ENCODE measurements at regions not wholly inside any gene's neighbourhood (a gene's known extent, or its start where the extent isn't known, plus 50 kb on each side); places are given as distances from the start of the nearest gene placed in this dataset.

GRCh38 chr10:10860455-10860976 lies 157.2 kb upstream of the CELF2 start:
- ATAC-seq = no peak
- CTCF ChIA-PET = no interaction called here
- Histone ChIP-seq H3K4me3 (no peak overlapping the region), H3K4me2 (no peak overlapping the region), H3K27ac (no peak overlapping the region), H3K4me1 (no peaks in the 10 kb centered on the region), H3K9me3 (no peaks in the 10 kb centered on the region)
- POLR2A ChIA-PET = no interaction called here
- no peak for DNase-seq (ENCODE audit: low read depth in 1 of 2, low spot score in 1 of 2)
- no peak for TF ChIP-seq MAX (IDR thresholded peaks at IDR 0.05)
- no peak for TF ChIP-seq RAD21 (conservative IDR thresholded peaks at IDR 0.05 in 1 of 2, IDR thresholded peaks at IDR 0.05 in 1 of 2)
- TF ChIP-seq FOSB (CRISPR knock-in tag; IDR thresholded peaks at IDR 0.05) = no peak
- TF ChIP-seq HOXB13 (CRISPR knock-in tag; IDR thresholded peaks at IDR 0.05; ENCODE audit: low read depth) = no peak
- no peak for TF ChIP-seq HOXA7 (CRISPR knock-in tag; IDR thresholded peaks at IDR 0.05)
- TF ChIP-seq RCOR1 (IDR thresholded peaks at IDR 0.05; ENCODE audit: low read depth, low read length) = no peak
- TF ChIP-seq E2F6 (IDR thresholded peaks at IDR 0.05; ENCODE audit: borderline replicate concordance, low read depth) = no peak
- no peak for TF ChIP-seq RARB (CRISPR knock-in tag; IDR thresholded peaks at IDR 0.05)
- TF ChIP-seq PBX3 (IDR thresholded peaks at IDR 0.05) = no peak
- WGBS (ENCODE audit: missing lambda C conversion rate) = 3% methylated on average over 2 of the region's 2 CpGs
- no peak for FAIRE-seq

- ATAC-seq = no peak
- ChIA-PET CTCF (no interaction called here), POLR2A (no interaction called here)
- FAIRE-seq = no peak
- Histone ChIP-seq H3K27ac (no peak overlapping the region), H3K4me2 (no peak overlapping the region), H3K4me1 (no peaks in the 10 kb centered on the region), H3K4me3 (no peak overlapping the region), H3K9me3 (0 out of 3 replicates have a peak, but pooled peaks cover 3% of the 10 kb centered on the region)
- WGBS (ENCODE audit: missing lambda C conversion rate) = 24% methylated on average over 3 of the region's 3 CpGs
- DNase-seq (ENCODE audit: low read depth in 1 of 2, low spot score in 1 of 2) = no peak
- TF ChIP-seq PHF8 (IDR thresholded peaks at IDR 0.05; ENCODE audit: borderline replicate concordance, low read depth) (no peak), ZC3H11A (IDR thresholded peaks at IDR 0.05) (no peak), NR3C1 (IDR thresholded peaks at IDR 0.05) (no peak), BHLHE40 (IDR thresholded peaks at IDR 0.05; ENCODE audit: low read depth, low read length) (no peak), ATOH8 (CRISPR knock-in tag; IDR thresholded peaks at IDR 0.05; ENCODE audit: low read depth) (no peak), HMGXB4 (CRISPR knock-in tag; IDR thresholded peaks at IDR 0.05; ENCODE audit: borderline replicate concordance) (no peak), KDM5A (IDR thresholded peaks at IDR 0.05) (no peak), HEYL (CRISPR knock-in tag; IDR thresholded peaks at IDR 0.05) (no peak), RAD21 (conservative IDR thresholded peaks at IDR 0.05 in 1 of 2, IDR thresholded peaks at IDR 0.05 in 1 of 2) (no peak)
Observed at GRCh38 chr10:10865303-10865702, 152.4 kb upstream of the CELF2 start.

- CTCF ChIA-PET = no interaction called here
Observed at GRCh38 chr10:10865913-10866312, 151.8 kb upstream of the CELF2 start.

More at GRCh38 chr10:10865913-10866312, 151.8 kb upstream of the CELF2 start:
- POLR2A ChIA-PET = no interaction called here
- no peak for ATAC-seq
- TF ChIP-seq JUNB (IDR thresholded peaks at IDR 0.05) = no peak
- no peak overlapping the region for H3K4me2 ChIP-seq
- H3K9me3 ChIP-seq = 0 out of 3 replicates have a peak, but pooled peaks cover 3% of the 10 kb centered on the region
- no peak for FAIRE-seq
- H3K4me1 ChIP-seq = no peaks in the 10 kb centered on the region
- H3K4me3 ChIP-seq = no peak overlapping the region
- 45% methylated on average over 6 of the region's 6 CpGs for WGBS (ENCODE audit: missing lambda C conversion rate)
- no peak overlapping the region for H3K27ac ChIP-seq
- no peak for DNase-seq (ENCODE audit: low read depth in 1 of 2, low spot score in 1 of 2)
